ENCODE measurements at regions not wholly inside any gene's neighbourhood (a gene's known extent, or its start where the extent isn't known, plus 50 kb on each side); places are given as distances from the start of the nearest gene placed in this dataset.

GRCh38 chr16:85403693-85404092, 209.4 kb upstream of the GSE1 start:
- Histone ChIP-seq H3K79me1 (ENCODE audit: insufficient read depth, low read depth, low read length, poor library complexity, severe bottlenecking) (no peaks in the 10 kb centered on the region), H2BK15ac (ENCODE audit: low read depth, low read length) (no peak overlapping the region), H3K4ac (ENCODE audit: low read depth, low read length) (no peak overlapping the region), H3K56ac (ENCODE audit: insufficient read length, low read depth, low read length) (no peak overlapping the region), H2BK12ac (ENCODE audit: insufficient read length, low read depth, low read length) (no peak overlapping the region), H3K27ac (ENCODE audit: insufficient read length, low read depth, low read length) (no peak overlapping the region), H4K8ac (replicated peaks; ENCODE audit: insufficient read length, low read depth, low read length) (no peak overlapping the region), H2BK120ac (ENCODE audit: low read depth, low read length, poor library complexity, severe bottlenecking) (no peak overlapping the region), H3K23me2 (ENCODE audit: insufficient read length, low read depth, low read length, poor library complexity, severe bottlenecking) (no peaks in the 10 kb centered on the region), H3K9ac (ENCODE audit: extremely low read depth, insufficient read length, low read length) (no peak overlapping the region), H3K18ac (ENCODE audit: insufficient read length, low read depth, low read length) (no peak overlapping the region), H4K91ac (ENCODE audit: insufficient read length, low read depth, low read length) (no peak overlapping the region), H3K4me2 (ENCODE audit: insufficient read depth, insufficient read length, low read length) (no peak overlapping the region), H2AFZ (ENCODE audit: low read length) (no peak overlapping the region), H3T11ph (ENCODE audit: low read length) (no peak overlapping the region), H3K4me1 (ENCODE audit: insufficient read depth, low read length) (peaks cover 3% of the 10 kb centered on the region; the same call in 1 of the 2 replicates), H3K23ac (ENCODE audit: insufficient read length, low read depth, low read length) (no peak overlapping the region), H3K14ac (ENCODE audit: insufficient read depth, low read length) (no peak overlapping the region), H2BK20ac (ENCODE audit: low read depth, low read length, poor library complexity, severe bottlenecking) (no peak overlapping the region), H2BK5ac (ENCODE audit: insufficient read length, low read length) (no peak overlapping the region), H4K20me1 (ENCODE audit: control insufficient read depth, insufficient read depth, insufficient read length) (no peaks in the 10 kb centered on the region), H3K27me3 (ENCODE audit: insufficient read depth, low read length) (no peaks in the 10 kb centered on the region), H3K79me2 (ENCODE audit: insufficient read depth, low read length) (no peaks in the 10 kb centered on the region), H3K9me3 (ENCODE audit: control insufficient read depth, low read depth, low read length) (no peaks in the 10 kb centered on the region), H4K5ac (ENCODE audit: insufficient read length, low read depth, low read length) (no peak overlapping the region), H2AK5ac (ENCODE audit: insufficient read length, low read length) (no peak overlapping the region)
- WGBS (ENCODE audit: extremely low coverage, insufficient read length, low lambda C conversion rate), result no CpG with 5 or more reads among the region's 6 CpGs
- no peak for DNase-seq
- Mint-ChIP-seq H3K4me1 (peaks cover 16% of the 10 kb centered on the region in 2 experiments), H3K27me3 (ENCODE audit: low read depth) (no peaks in the 10 kb centered on the region), H3K36me3 (ENCODE audit: insufficient read depth in 1 of 3, low read depth in 3 of 3) (no peaks in the 10 kb centered on the region), H3K4me3 (no peak overlapping the region), H3K9me3 (no peaks in the 10 kb centered on the region; a peak in 1 of 5 replicates), H3K27ac (no peak overlapping the region)
- TF ChIP-seq, protein P1, sequence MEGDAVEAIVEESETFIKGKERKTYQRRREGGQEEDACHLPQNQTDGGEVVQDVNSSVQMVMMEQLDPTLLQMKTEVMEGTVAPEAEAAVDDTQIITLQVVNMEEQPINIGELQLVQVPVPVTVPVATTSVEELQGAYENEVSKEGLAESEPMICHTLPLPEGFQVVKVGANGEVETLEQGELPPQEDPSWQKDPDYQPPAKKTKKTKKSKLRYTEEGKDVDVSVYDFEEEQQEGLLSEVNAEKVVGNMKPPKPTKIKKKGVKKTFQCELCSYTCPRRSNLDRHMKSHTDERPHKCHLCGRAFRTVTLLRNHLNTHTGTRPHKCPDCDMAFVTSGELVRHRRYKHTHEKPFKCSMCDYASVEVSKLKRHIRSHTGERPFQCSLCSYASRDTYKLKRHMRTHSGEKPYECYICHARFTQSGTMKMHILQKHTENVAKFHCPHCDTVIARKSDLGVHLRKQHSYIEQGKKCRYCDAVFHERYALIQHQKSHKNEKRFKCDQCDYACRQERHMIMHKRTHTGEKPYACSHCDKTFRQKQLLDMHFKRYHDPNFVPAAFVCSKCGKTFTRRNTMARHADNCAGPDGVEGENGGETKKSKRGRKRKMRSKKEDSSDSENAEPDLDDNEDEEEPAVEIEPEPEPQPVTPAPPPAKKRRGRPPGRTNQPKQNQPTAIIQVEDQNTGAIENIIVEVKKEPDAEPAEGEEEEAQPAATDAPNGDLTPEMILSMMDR (conservative IDR thresholded peaks at IDR 0.05), result no peak

Measured in H9 (cell line).